ENCODE measurements at regions not wholly inside any gene's neighbourhood (a gene's known extent, or its start where the extent isn't known, plus 50 kb on each side); places are given as distances from the start of the nearest gene placed in this dataset.

DNA sequence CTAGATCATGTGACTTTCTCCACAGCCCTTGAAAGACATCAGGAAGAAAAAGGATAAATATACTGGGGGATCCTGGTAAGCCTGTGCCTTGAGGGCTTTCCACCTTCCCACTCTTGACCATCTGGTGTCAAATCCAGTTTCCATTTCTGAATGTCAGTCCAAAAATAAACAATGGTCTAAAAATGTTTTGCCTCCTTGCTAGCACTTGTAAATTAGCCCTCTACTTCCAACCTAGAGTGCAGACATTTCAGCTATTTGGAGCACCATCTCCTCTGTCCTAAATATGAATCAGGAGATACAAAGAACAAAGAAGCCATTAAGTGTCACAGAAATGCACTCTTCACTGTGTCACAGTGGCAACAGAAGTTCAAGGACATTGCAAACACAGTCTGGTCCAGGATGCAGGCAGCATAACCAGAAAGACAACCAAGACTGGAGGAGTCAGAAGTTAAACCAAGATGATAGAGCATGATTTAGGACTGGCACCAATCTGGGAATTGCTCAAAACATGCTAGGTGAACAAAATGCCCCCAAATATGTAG is 88.1 kb downstream of the CCDC34 start:
- TF ChIP-seq POLR2A (IDR thresholded peaks at IDR 0.05; ENCODE audit: low read depth, low read length) = no peak
- TF ChIP-seq TAF1 (IDR thresholded peaks at IDR 0.05; ENCODE audit: borderline replicate concordance, low read depth, low read length) = no peak

Data from GM12892 (cell line).